A549 (cell line): ENCODE measurements at regions not wholly inside any gene's neighbourhood (a gene's known extent, or its start where the extent isn't known, plus 50 kb on each side); places are given as distances from the start of the nearest gene placed in this dataset.

Experiments used
- CEBPB ChIP-seq, 2 experiments: fragments of >200 bp in 1 of 2; sonication (Bioruptor Twin) in 1 of 2; formaldehyde crosslinking in 1 of 2; IDR thresholded peaks; 2 replicates each; pipeline ENCODE4 v1.6.1; 2012 to 2016
- CTCF ChIP-seq: fragments of >200 bp; sonication (Bioruptor Twin); formaldehyde crosslinking; IDR thresholded peaks from 3 replicates; pipeline ENCODE4 v1.5.1; 2016
- ESRRA ChIP-seq: fragments of 150-350 bp; IDR thresholded peaks from 2 replicates; pipeline ENCODE4 v1.6.1; 2014; ENCODE audit warnings: mild to moderate bottlenecking, low read length, borderline replicate concordance
- JUN ChIP-seq, 2 experiments: fragments of >200 bp; sonication (Bioruptor Twin); formaldehyde crosslinking; IDR thresholded peaks; 2 replicates in 1 of 2; 3 replicates in 1 of 2; pipeline ENCODE4 v1.6.1; 2016 to 2017
- KDM1A ChIP-seq: fragments of 200-600 bp; sonication (generic); IDR thresholded peaks from 2 replicates; pipeline ENCODE4 v1.6.1; 2016; ENCODE audit warnings: low read depth, mild to moderate bottlenecking
- KDM5A ChIP-seq: fragments of 200-600 bp; sonication (generic); IDR thresholded peaks from 2 replicates; pipeline ENCODE4 v1.6.1; 2016; ENCODE audit warnings: antibody characterized with exemption, mild to moderate bottlenecking
- POLR2A ChIP-seq: IDR thresholded peaks from 2 replicates; pipeline ENCODE4 v1.6.1; 2012; ENCODE audit warnings: mild to moderate bottlenecking, low read length
- RARB ChIP-seq: fragments of 250-450 bp; sonication (Bioruptor Pico); IDR thresholded peaks from 2 replicates; pipeline ENCODE4 v1.8.0; 2021; ENCODE audit warnings: mild to moderate bottlenecking, moderate library complexity

- TF ChIP-seq JUN (IDR thresholded peaks at IDR 0.05) (no peak), CTCF (no peak), POLR2A (no peak), ESRRA (no peak), KDM5A (no peak), KDM1A (no peak), CEBPB (IDR thresholded peaks at IDR 0.05) (no peak), RARB (CRISPR knock-in tag) (no peak)
Measured at GRCh38 chr2:208657468-208657867, 250.9 kb downstream of the PTH2R start.
